Thyroid gland (tissue), 4 donors: ENCODE measurements at regions not wholly inside any gene's neighbourhood (a gene's known extent, or its start where the extent isn't known, plus 50 kb on each side); places are given as distances from the start of the nearest gene placed in this dataset.

Experiments used
- CTCF ChIP-seq, 6 experiments: fragments of 200-600 bp in 3 of 6; fragments of 450-650 bp in 3 of 6; sonication (generic) in 3 of 6; IDR thresholded peaks; one replicate each; pipeline ENCODE4 v1.5.1; 2016 to 2019; ENCODE audit warnings: antibody characterized with exemption in 6 of 6, mild to moderate bottlenecking in 2 of 6, inconsistent platforms in 1 of 6, moderate library complexity in 1 of 6
- POLR2A ChIP-seq, 2 donors: fragments of 450-650 bp; IDR thresholded peaks; one replicate each; pipeline ENCODE4 v1.6.1; 2017; ENCODE audit warnings: antibody characterized with exemption in 2 of 2, mild to moderate bottlenecking in 2 of 2, moderate library complexity in 1 of 2

- no peak for TF ChIP-seq CTCF (IDR thresholded peaks at IDR 0.05)
- TF ChIP-seq POLR2A (IDR thresholded peaks at IDR 0.05), result no peak
These were observed 215.3 kb downstream of the ANKRD30B start for GRCh38 chr18:14963246-14963645.
